Activated CD8-positive, alpha-beta memory T cell treated with anti-CD3 and anti-CD28 coated beads for 48 hours (primary cell): ENCODE measurements at regions not wholly inside any gene's neighbourhood (a gene's known extent, or its start where the extent isn't known, plus 50 kb on each side); places are given as distances from the start of the nearest gene placed in this dataset.

Experiments used
- DNase-seq, 3 experiments: peaks; one replicate each; pipeline ENCODE4 v3.0.0-alpha.2; 2020; ENCODE audit warnings: low read depth in 2 of 3, low spot score in 2 of 3

- DNase-seq, result no peak
These were observed 184.8 kb downstream of the CXCL12 start for GRCh38 chr10:44199991-44200655.

- DNase-seq, result no peak
These were observed 185.6 kb downstream of the CXCL12 start for GRCh38 chr10:44199267-44199666.

GRCh38 chr10:44198780-44199097 lies 186.2 kb downstream of the CXCL12 start:
- no peak for DNase-seq

GRCh38 chr10:44198096-44198779 lies 186.7 kb downstream of the CXCL12 start:
- no peak for DNase-seq

GRCh38 chr10:44197646-44198045 lies 187.3 kb downstream of the CXCL12 start:
- DNase-seq, result no peak

- DNase-seq, result no peak
These were observed 188.6 kb downstream of the CXCL12 start for GRCh38 chr10:44196336-44196735.

- no peak for DNase-seq
These were observed 188.9 kb downstream of the CXCL12 start for GRCh38 chr10:44196008-44196320.

GRCh38 chr10:44195112-44196007 lies 189.5 kb downstream of the CXCL12 start:
- DNase-seq, result no peak

- no peak for DNase-seq
These were observed 190.5 kb downstream of the CXCL12 start for GRCh38 chr10:44194435-44194834.

- no peak for DNase-seq
These were observed 191.2 kb downstream of the CXCL12 start for GRCh38 chr10:44193567-44194220.

- DNase-seq, result no peak
These were observed 191.7 kb downstream of the CXCL12 start for GRCh38 chr10:44193166-44193565.

- DNase-seq, result no peak
These were observed 192.5 kb downstream of the CXCL12 start for GRCh38 chr10:44192435-44192834.

- DNase-seq, result no peak
These were observed 194.4 kb downstream of the CXCL12 start for GRCh38 chr10:44190541-44190940.

- no peak for DNase-seq
These were observed 198.1 kb downstream of the CXCL12 start for GRCh38 chr10:44186821-44187220.

GRCh38 chr10:44186150-44186549 lies 198.7 kb downstream of the CXCL12 start:
- DNase-seq, result no peak

- no peak for DNase-seq
These were observed 199.6 kb downstream of the CXCL12 start for GRCh38 chr10:44185315-44185666.

GRCh38 chr10:44184633-44185314 lies 200.1 kb downstream of the CXCL12 start:
- no peak for DNase-seq

- no peak for DNase-seq
These were observed 200.9 kb downstream of the CXCL12 start for GRCh38 chr10:44183667-44184632.

GRCh38 chr10:44182909-44183308 lies 202.0 kb downstream of the CXCL12 start:
- DNase-seq, result no peak
